ENCODE measurements at regions not wholly inside any gene's neighbourhood (a gene's known extent, or its start where the extent isn't known, plus 50 kb on each side); places are given as distances from the start of the nearest gene placed in this dataset.
"Not testable (repeated sequence)": the region's sequence is repeated elsewhere in the genome, so short reads cannot be mapped to it uniquely, and the experiment has no call there.

DNA sequence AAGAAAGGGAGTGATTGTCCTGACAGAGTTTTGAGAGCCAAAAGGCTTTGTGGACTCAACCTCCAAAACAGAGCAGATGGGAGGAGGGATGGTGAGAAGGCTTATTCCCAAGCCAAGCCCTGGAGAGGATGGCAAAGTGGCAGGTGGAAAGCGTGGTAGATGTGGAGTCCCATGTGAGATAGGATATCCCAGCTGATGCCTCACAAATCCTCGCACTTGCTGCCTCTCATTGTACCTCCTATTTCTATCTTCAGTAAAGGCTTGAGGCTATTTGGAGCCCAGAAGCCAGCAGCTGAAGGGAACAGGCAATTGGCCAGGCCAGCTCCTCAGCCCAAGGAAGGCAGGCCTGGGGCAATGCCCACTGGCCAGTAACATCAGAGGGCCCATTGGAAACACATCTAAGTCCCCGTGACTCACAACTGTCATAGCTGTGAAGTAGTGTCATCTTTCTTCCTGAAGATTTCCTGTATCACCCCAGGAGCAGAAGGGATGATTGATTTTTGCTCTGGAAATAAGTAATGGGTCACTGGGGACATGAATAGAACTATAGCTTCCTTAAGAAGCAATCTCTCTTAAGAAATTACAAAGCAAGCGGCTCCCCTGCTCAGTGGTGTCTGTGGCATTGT, 114.4 kb downstream of the KBTBD2 start:
- H3K9me3 ChIP-seq (ENCODE audit: control insufficient read depth in 1 of 2, insufficient read depth in 1 of 2, low read depth in 1 of 2, low read length in 2 of 2); intact Hi-C loops (cut with micrococcal nuclease); H3K79me2 ChIP-seq (ENCODE audit: insufficient read depth, low read length); H3K27me3 ChIP-seq (ENCODE audit: insufficient read depth, low read length); POLR2A ChIA-PET; H3K9ac ChIP-seq (ENCODE audit: low read length); H2AFZ ChIP-seq (ENCODE audit: low read depth, low read length, poor library complexity, severe bottlenecking); H3K27ac ChIP-seq (ENCODE audit: low read depth, low read length); RAD21 ChIA-PET (ENCODE audit: low non-redundant PET in 1 of 2, low total read pairs in 2 of 2, uncharacterized antibody in 2 of 2, unreplicated experiment in 2 of 2); H4K20me1 ChIP-seq (ENCODE audit: insufficient read depth); CTCF ChIA-PET; H3K4me3 ChIP-seq (replicated peaks in 1 of 2; ENCODE audit: low read depth in 1 of 2, low read length in 2 of 2); H3K36me3 ChIP-seq (ENCODE audit: control insufficient read depth in 1 of 2, insufficient read depth in 2 of 2, low read length in 2 of 2); H3K9me2 ChIP-seq (ENCODE audit: insufficient read depth); BruUV-seq (replicated peaks): not testable (repeated sequence)
- ATAC-seq (peak; percentile 69), DNase-seq (ENCODE audit: low read depth, low spot score) (peak; percentile 34)
- peak overlapping the region; percentile 36 for H3K4me2 ChIP-seq (ENCODE audit: low read length)
- H3K4me1 ChIP-seq (ENCODE audit: control insufficient read depth in 1 of 2, insufficient read depth in 2 of 2, low read length in 2 of 2), result peaks cover 4 to 25% of the 10 kb centered on the region in 2 experiments; a peak in 3 of 4 replicates
- TF ChIP-seq JUND (IDR thresholded peaks at IDR 0.05), result peak; percentile 54; the same call in 1 of the 2 replicates
- peak; percentile 48 for TF ChIP-seq SP1 (IDR thresholded peaks at IDR 0.05; ENCODE audit: low read depth)
- peak; percentile 64 for TF ChIP-seq FOSL1 (IDR thresholded peaks at IDR 0.05; ENCODE audit: low read depth)

DNA sequence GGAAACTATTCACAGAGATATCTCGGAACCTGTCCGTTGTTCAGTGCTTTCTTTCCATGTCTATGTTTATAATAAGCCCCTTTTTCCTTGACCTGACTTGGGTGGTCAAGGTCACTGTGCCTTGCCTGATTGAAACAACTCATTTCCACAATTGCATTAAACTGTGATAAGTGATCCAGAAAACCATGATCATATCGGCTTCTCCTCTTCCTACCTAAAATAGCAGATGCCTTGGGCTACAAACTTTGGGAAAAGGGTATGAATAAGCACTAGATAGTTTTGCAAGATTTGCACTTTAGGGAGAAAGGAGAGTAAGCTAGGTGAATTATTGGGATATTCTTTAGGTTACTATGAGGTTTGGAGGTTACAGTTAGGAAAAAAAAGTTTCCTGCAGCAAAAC, 115.2 kb downstream of the KBTBD2 start:
- ATAC-seq; H3K4me3 ChIP-seq (replicated peaks in 1 of 2; ENCODE audit: low read depth in 1 of 2, low read length in 2 of 2); H4K20me1 ChIP-seq (ENCODE audit: insufficient read depth); H3K36me3 ChIP-seq (ENCODE audit: control insufficient read depth in 1 of 2, insufficient read depth in 2 of 2, low read length in 2 of 2); H2AFZ ChIP-seq (ENCODE audit: low read depth, low read length, poor library complexity, severe bottlenecking); CTCF ChIA-PET; H3K27ac ChIP-seq (ENCODE audit: low read depth, low read length); BruUV-seq (replicated peaks); H3K79me2 ChIP-seq (ENCODE audit: insufficient read depth, low read length); RAD21 ChIA-PET (ENCODE audit: low non-redundant PET in 1 of 2, low total read pairs in 2 of 2, uncharacterized antibody in 2 of 2, unreplicated experiment in 2 of 2); intact Hi-C loops (cut with micrococcal nuclease); H3K9me2 ChIP-seq (ENCODE audit: insufficient read depth); H3K9ac ChIP-seq (ENCODE audit: low read length); H3K9me3 ChIP-seq (ENCODE audit: control insufficient read depth in 1 of 2, insufficient read depth in 1 of 2, low read depth in 1 of 2, low read length in 2 of 2); H3K27me3 ChIP-seq (ENCODE audit: insufficient read depth, low read length); POLR2A ChIA-PET; H3K4me2 ChIP-seq (ENCODE audit: low read length); DNase-seq (ENCODE audit: low read depth, low spot score): not testable (repeated sequence)
- peaks cover 4 to 25% of the 10 kb centered on the region in 2 experiments; a peak in 3 of 4 replicates for H3K4me1 ChIP-seq (ENCODE audit: control insufficient read depth in 1 of 2, insufficient read depth in 2 of 2, low read length in 2 of 2)

DNA sequence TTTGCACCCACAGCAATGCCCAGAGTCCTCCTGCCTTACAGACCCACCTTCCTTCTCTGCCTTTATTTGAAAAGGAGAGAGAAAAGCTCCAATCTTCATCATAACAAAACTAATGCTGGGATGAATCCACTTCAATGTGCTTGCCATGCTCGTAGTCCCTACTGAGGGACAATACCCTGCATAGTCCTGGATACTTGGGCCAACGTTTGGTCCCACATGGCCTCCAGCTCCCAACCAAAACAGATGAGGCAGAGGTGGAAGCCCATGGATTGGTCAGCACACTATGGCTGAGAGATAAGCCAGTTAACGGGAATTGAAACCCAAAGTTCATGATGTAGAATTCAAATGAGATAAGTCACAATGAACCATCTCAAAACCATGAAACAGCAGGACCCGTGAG, 115.8 kb downstream of the KBTBD2 start:
- H3K4me1 ChIP-seq (ENCODE audit: control insufficient read depth in 1 of 2, insufficient read depth in 2 of 2, low read length in 2 of 2), result peaks cover 4 to 25% of the 10 kb centered on the region in 2 experiments; a peak in 3 of 4 replicates
- ATAC-seq; BruUV-seq (replicated peaks); POLR2A ChIA-PET; H3K4me2 ChIP-seq (ENCODE audit: low read length); H4K20me1 ChIP-seq (ENCODE audit: insufficient read depth); H3K27ac ChIP-seq (ENCODE audit: low read depth, low read length); RAD21 ChIA-PET (ENCODE audit: low non-redundant PET in 1 of 2, low total read pairs in 2 of 2, uncharacterized antibody in 2 of 2, unreplicated experiment in 2 of 2); H3K4me3 ChIP-seq (replicated peaks in 1 of 2; ENCODE audit: low read depth in 1 of 2, low read length in 2 of 2); H3K79me2 ChIP-seq (ENCODE audit: insufficient read depth, low read length); H3K9me3 ChIP-seq (ENCODE audit: control insufficient read depth in 1 of 2, insufficient read depth in 1 of 2, low read depth in 1 of 2, low read length in 2 of 2); H3K9me2 ChIP-seq (ENCODE audit: insufficient read depth); DNase-seq (ENCODE audit: low read depth, low spot score); intact Hi-C loops (cut with micrococcal nuclease); H2AFZ ChIP-seq (ENCODE audit: low read depth, low read length, poor library complexity, severe bottlenecking); H3K27me3 ChIP-seq (ENCODE audit: insufficient read depth, low read length); H3K9ac ChIP-seq (ENCODE audit: low read length); CTCF ChIA-PET; H3K36me3 ChIP-seq (ENCODE audit: control insufficient read depth in 1 of 2, insufficient read depth in 2 of 2, low read length in 2 of 2): not testable (repeated sequence)
